ENCODE measurements at regions not wholly inside any gene's neighbourhood (a gene's known extent, or its start where the extent isn't known, plus 50 kb on each side); places are given as distances from the start of the nearest gene placed in this dataset.

GRCh38 chr9:89757776-89758528 lies 153.1 kb downstream of the GADD45G start (continued):
- TF ChIP-seq ZBTB48 (tag by site-specific recombination; IDR thresholded peaks at IDR 0.05) (no peak), ZBTB1 (tag by site-specific recombination; IDR thresholded peaks at IDR 0.05) (no peak), OVOL3 (tag by site-specific recombination; IDR thresholded peaks at IDR 0.05) (no peak), ZNF692 (tag by site-specific recombination; IDR thresholded peaks at IDR 0.05) (no peak)

GRCh38 chr9:89759572-89759971 lies 154.8 kb downstream of the GADD45G start:
- Histone ChIP-seq H3K9me3 (ENCODE audit: control insufficient read depth, insufficient read depth, low read depth, low read length) (no peaks in the 10 kb centered on the region), H3K27ac (ENCODE audit: extremely low read depth, low read depth, low read length) (no peak overlapping the region), H3K4me3 (ENCODE audit: low read depth, low read length) (no peak overlapping the region), H3K4me1 (ENCODE audit: control insufficient read depth, insufficient read depth, low read length) (peaks cover 4% of the 10 kb centered on the region; the same call in 1 of the 2 replicates), H3K36me3 (ENCODE audit: control insufficient read depth in 2 of 2, insufficient read depth in 1 of 2, low read length in 2 of 2) (no peaks in the 10 kb centered on the region)
- ChIA-PET POLR2A (interaction anchor here (1.5 to 4.0 kb wide), 2 partner anchors 154 to 156 kb away, joined by 4 to 15 read pairs; partner anchors contain the start of gene GADD45G), CTCF (interaction anchor here (0.6 to 1.6 kb wide), 4 partner anchors 9 to 118 kb away, joined by 3 to 7 read pairs (median 3); no protein-coding TSS in a partner anchor)
- TF ChIP-seq TRIM28 (IDR thresholded peaks at IDR 0.05; ENCODE audit: borderline replicate concordance, low read length) (peak; percentile 83), BCL11A (tag by site-specific recombination; IDR thresholded peaks at IDR 0.05; ENCODE audit: low read depth) (no peak), KLF8 (tag by site-specific recombination; IDR thresholded peaks at IDR 0.05) (no peak), FEZF1 (tag by site-specific recombination; IDR thresholded peaks at IDR 0.05) (peak; percentile 92), ZNF785 (tag by site-specific recombination; IDR thresholded peaks at IDR 0.05) (no peak), GLIS2 (tag by site-specific recombination; IDR thresholded peaks at IDR 0.05) (no peak), ZNF600 (tag by site-specific recombination; IDR thresholded peaks at IDR 0.05) (0 out of 2 replicates have a peak, but pooled peaks have one; percentile 20), OSR2 (tag by site-specific recombination; IDR thresholded peaks at IDR 0.05) (peak; percentile 66), ZNF629 (tag by site-specific recombination; IDR thresholded peaks at IDR 0.05) (0 out of 2 replicates have a peak, but pooled peaks have one; percentile 36), ZNF626 (tag by site-specific recombination; IDR thresholded peaks at IDR 0.05) (no peak), SP7 (tag by site-specific recombination; IDR thresholded peaks at IDR 0.05) (peak; percentile 86), ZNF830 (tag by site-specific recombination; IDR thresholded peaks at IDR 0.05; ENCODE audit: low read depth) (no peak), SCRT2 (tag by site-specific recombination; IDR thresholded peaks at IDR 0.05) (peak; percentile 67)

- ChIA-PET POLR2A (interaction anchor here (1.5 to 4.0 kb wide), 2 partner anchors 155 to 157 kb away, joined by 4 to 15 read pairs; partner anchors contain the start of gene GADD45G), CTCF (interaction anchor here (0.9 to 1.6 kb wide), 2 partner anchors 9 to 36 kb away, joined by 3 to 7 read pairs; no protein-coding TSS in a partner anchor)
- Histone ChIP-seq H3K4me1 (ENCODE audit: control insufficient read depth, insufficient read depth, low read length) (peaks cover 4% of the 10 kb centered on the region; the same call in 1 of the 2 replicates), H3K27ac (ENCODE audit: extremely low read depth, low read depth, low read length) (no peak overlapping the region), H3K4me3 (ENCODE audit: low read depth, low read length) (no peak overlapping the region), H3K9me3 (ENCODE audit: control insufficient read depth, insufficient read depth, low read depth, low read length) (no peaks in the 10 kb centered on the region), H3K36me3 (ENCODE audit: control insufficient read depth in 2 of 2, insufficient read depth in 1 of 2, low read length in 2 of 2) (no peaks in the 10 kb centered on the region)
- TF ChIP-seq GFI1B (tag by site-specific recombination; IDR thresholded peaks at IDR 0.05) (no peak), ZNF571 (tag by site-specific recombination; IDR thresholded peaks at IDR 0.05) (no peak), ZBTB48 (tag by site-specific recombination; IDR thresholded peaks at IDR 0.05) (no peak), ZNF639 (tag by site-specific recombination; IDR thresholded peaks at IDR 0.05) (no peak), ZBTB11 (tag by site-specific recombination; conservative IDR thresholded peaks at IDR 0.05; ENCODE audit: low read depth) (no peak), ZFP3 (tag by site-specific recombination; IDR thresholded peaks at IDR 0.05; ENCODE audit: low read depth) (no peak), ZNF146 (tag by site-specific recombination; IDR thresholded peaks at IDR 0.05) (no peak), PBX3 (CRISPR knock-in tag; IDR thresholded peaks at IDR 0.05) (no peak), ZNF362 (tag by site-specific recombination; IDR thresholded peaks at IDR 0.05) (no peak)
Observed at GRCh38 chr9:89760123-89760522, 155.3 kb downstream of the GADD45G start.
